ENCODE measurements at regions not wholly inside any gene's neighbourhood (a gene's known extent, or its start where the extent isn't known, plus 50 kb on each side); places are given as distances from the start of the nearest gene placed in this dataset.

DNA sequence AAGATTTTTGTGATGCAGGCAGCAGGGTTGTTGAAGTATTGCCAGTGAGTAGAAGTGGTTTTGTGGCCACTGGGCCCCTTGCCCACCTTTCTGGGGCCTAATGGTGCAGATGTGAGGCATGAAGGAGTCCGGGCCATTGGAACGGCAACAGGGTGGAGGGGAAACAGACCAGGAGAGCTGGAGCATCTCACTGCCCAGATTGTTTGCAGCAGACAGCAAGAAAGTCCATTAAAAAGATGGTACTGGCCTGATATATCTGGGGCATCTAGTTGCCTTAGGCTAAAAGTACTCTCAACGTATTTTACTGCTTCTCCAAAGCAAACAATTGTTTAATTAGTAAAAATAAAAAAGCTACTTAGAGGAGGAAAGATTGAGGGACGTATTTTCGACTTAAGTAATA lies 298.4 kb downstream of the SATB1 start:
- Histone ChIP-seq H3K9me3 (ENCODE audit: low read depth) (no peaks in the 10 kb centered on the region), H3K27ac (no peak overlapping the region), H2AFZ (no peak overlapping the region), H3K27me3 (replicated peaks; ENCODE audit: insufficient read depth) (no peaks in the 10 kb centered on the region), H3K9ac (no peak overlapping the region), H3K9me2 (ENCODE audit: insufficient read depth) (no peaks in the 10 kb centered on the region), H3K4me2 (ENCODE audit: unreplicated experiment) (no peak overlapping the region), H3F3A (ENCODE audit: insufficient read depth) (0 out of 2 replicates have a peak, but pooled peaks cover 11% of the 10 kb centered on the region), H3K79me2 (ENCODE audit: insufficient read depth) (no peaks in the 10 kb centered on the region), H3K4me1 (ENCODE audit: insufficient read depth) (peaks cover 11% of the 10 kb centered on the region), H4K20me1 (ENCODE audit: insufficient read depth) (no peaks in the 10 kb centered on the region), H3K36me3 (ENCODE audit: low read depth) (no peaks in the 10 kb centered on the region), H3K4me3 (no peak overlapping the region)
- TF ChIP-seq EZH2 (IDR thresholded peaks at IDR 0.05; ENCODE audit: insufficient read depth, poor library complexity, severe bottlenecking) = no peak
- in situ Hi-C loops (cut with MboI) = no loop called here
- no peak for DNase-seq
- 86 to 89% methylated on average over 5 of the region's 5 CpGs for WGBS, 2 experiments (ENCODE audit: low coverage in 1 of 2, low lambda C conversion rate in 2 of 2, missing lambda C conversion rate in 2 of 2)

DNA sequence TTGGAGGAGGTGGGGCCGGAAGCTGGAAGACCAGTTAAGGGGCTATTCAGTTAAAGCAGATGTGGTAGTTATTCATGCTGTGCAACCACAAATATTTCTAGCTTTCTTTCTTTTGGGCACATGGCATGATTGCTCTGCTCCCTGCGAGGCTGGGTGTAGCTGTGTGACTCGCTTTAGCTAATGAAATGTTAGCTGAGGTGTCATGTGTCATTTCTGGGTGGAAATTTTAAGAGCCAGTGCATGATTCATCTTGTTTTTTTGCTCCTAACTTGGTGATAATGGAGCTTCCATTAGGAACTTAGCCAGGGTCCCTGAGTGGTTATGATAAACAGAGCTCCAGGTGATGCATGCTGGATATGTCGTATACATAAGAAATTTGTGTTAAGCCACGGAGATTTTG lies 300.6 kb downstream of the SATB1 start:
- in situ Hi-C loops (cut with MboI) = no loop called here
- TF ChIP-seq EZH2phosphoT487 (IDR thresholded peaks at IDR 0.05; ENCODE audit: insufficient read depth, low read depth) = no peak
- no peak for TF ChIP-seq EZH2 (IDR thresholded peaks at IDR 0.05; ENCODE audit: insufficient read depth, poor library complexity, severe bottlenecking)

DNA sequence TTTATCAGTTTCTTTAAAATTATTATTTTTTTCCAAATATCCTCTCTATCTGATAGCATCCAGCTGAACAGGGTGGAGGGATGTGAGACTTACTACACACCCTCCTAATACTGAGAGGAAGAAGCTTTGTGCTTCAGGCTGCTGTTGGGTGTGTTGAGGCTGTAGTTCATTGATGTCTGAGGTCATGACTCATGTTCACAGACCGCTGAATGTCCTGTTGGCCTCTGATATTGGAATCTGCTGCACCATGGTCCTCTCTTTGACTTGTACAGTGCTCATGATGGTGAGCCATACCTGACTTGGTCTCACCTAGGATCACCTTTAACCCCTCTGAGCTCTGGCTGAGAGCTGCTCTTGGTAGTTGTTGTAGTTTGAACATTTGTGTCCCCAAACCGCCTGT lies 302.9 kb downstream of the SATB1 start:
- H3K9me2 ChIP-seq (ENCODE audit: insufficient read depth) = no peaks in the 10 kb centered on the region
- TF ChIP-seq EZH2 (IDR thresholded peaks at IDR 0.05; ENCODE audit: insufficient read depth, poor library complexity, severe bottlenecking) (no peak), EZH2phosphoT487 (IDR thresholded peaks at IDR 0.05; ENCODE audit: insufficient read depth, low read depth) (no peak)
- H3K9ac ChIP-seq = no peak overlapping the region
- H3K36me3 ChIP-seq (ENCODE audit: low read depth) = no peaks in the 10 kb centered on the region
- peak; percentile 6 for DNase-seq
- no peaks in the 10 kb centered on the region for H3K79me2 ChIP-seq (ENCODE audit: insufficient read depth)
- H3K4me1 ChIP-seq (ENCODE audit: insufficient read depth) = peaks cover 24% of the 10 kb centered on the region
- no peak overlapping the region for H3K27ac ChIP-seq
- H3K27me3 ChIP-seq (replicated peaks; ENCODE audit: insufficient read depth) = no peaks in the 10 kb centered on the region
- in situ Hi-C loops (cut with MboI) = no loop called here
- H3F3A ChIP-seq (ENCODE audit: insufficient read depth) = peaks cover 21% of the 10 kb centered on the region
- 81 to 97% methylated on average over 2 of the region's 2 CpGs for WGBS, 2 experiments (ENCODE audit: low coverage in 1 of 2, low lambda C conversion rate in 2 of 2, missing lambda C conversion rate in 2 of 2)
- H3K4me3 ChIP-seq = no peak overlapping the region
- no peak overlapping the region for H3K4me2 ChIP-seq (ENCODE audit: unreplicated experiment)
- H2AFZ ChIP-seq = no peak overlapping the region
- H3K9me3 ChIP-seq (ENCODE audit: low read depth) = no peaks in the 10 kb centered on the region
- H4K20me1 ChIP-seq (ENCODE audit: insufficient read depth) = no peaks in the 10 kb centered on the region

More for the DNA sequence above, 300.6 kb downstream of the SATB1 start:
- H3K9ac ChIP-seq = no peak overlapping the region
- peaks cover 21% of the 10 kb centered on the region for H3K4me1 ChIP-seq (ENCODE audit: insufficient read depth)
- WGBS, 2 experiments (ENCODE audit: low coverage in 1 of 2, low lambda C conversion rate in 2 of 2, missing lambda C conversion rate in 2 of 2) = 48 to 51% methylated on average over 5 of the region's 5 CpGs
- no peaks in the 10 kb centered on the region for H3K27me3 ChIP-seq (replicated peaks; ENCODE audit: insufficient read depth)
- no peaks in the 10 kb centered on the region for H3K9me2 ChIP-seq (ENCODE audit: insufficient read depth)
- H3K4me3 ChIP-seq = no peak overlapping the region
- no peaks in the 10 kb centered on the region for H3K36me3 ChIP-seq (ENCODE audit: low read depth)
- H4K20me1 ChIP-seq (ENCODE audit: insufficient read depth) = no peaks in the 10 kb centered on the region
- H2AFZ ChIP-seq = no peak overlapping the region
- H3K27ac ChIP-seq = 0 out of 2 replicates have a peak overlapping the region, but pooled peaks have one; percentile 6
- no peaks in the 10 kb centered on the region for H3K9me3 ChIP-seq (ENCODE audit: low read depth)
- no peaks in the 10 kb centered on the region for H3K79me2 ChIP-seq (ENCODE audit: insufficient read depth)
- peak overlapping the region; percentile 24 for H3K4me2 ChIP-seq (ENCODE audit: unreplicated experiment)
- peaks cover 18% of the 10 kb centered on the region for H3F3A ChIP-seq (ENCODE audit: insufficient read depth)
- DNase-seq = peak; percentile 82

DNA sequence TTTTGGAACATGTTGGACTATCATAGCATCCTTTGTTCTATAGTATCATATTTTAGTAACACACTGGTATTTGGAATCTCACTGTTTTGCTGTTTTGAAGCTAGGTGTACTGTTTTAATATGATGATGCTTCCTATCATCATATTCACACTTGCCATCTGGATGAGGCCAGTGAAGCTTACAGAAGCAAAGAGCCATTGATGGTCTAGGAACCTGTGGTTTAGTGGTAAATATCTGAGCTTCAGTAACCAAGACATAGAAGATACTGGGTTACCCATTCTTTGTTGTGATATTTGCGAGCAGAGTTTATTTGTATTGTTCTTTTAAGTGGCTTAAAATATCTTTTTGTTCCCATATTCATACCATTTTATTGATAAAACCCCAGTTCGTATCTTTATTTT lies 304.1 kb downstream of the SATB1 start:
- no peaks in the 10 kb centered on the region for H3K9me3 ChIP-seq (ENCODE audit: low read depth)
- H3K9ac ChIP-seq = no peak overlapping the region
- no peaks in the 10 kb centered on the region for H3K79me2 ChIP-seq (ENCODE audit: insufficient read depth)
- no peak overlapping the region for H3K4me3 ChIP-seq
- no peak overlapping the region for H2AFZ ChIP-seq
- 94 to 97% methylated on average over 2 of the region's 2 CpGs for WGBS, 2 experiments (ENCODE audit: low coverage in 1 of 2, low lambda C conversion rate in 2 of 2, missing lambda C conversion rate in 2 of 2)
- H3K4me1 ChIP-seq (ENCODE audit: insufficient read depth) = peaks cover 24% of the 10 kb centered on the region
- H4K20me1 ChIP-seq (ENCODE audit: insufficient read depth) = no peaks in the 10 kb centered on the region
- DNase-seq = no peak
- no peak for TF ChIP-seq EZH2phosphoT487 (IDR thresholded peaks at IDR 0.05; ENCODE audit: insufficient read depth, low read depth)
- no peak for TF ChIP-seq EZH2 (IDR thresholded peaks at IDR 0.05; ENCODE audit: insufficient read depth, poor library complexity, severe bottlenecking)
- no peak overlapping the region for H3K27ac ChIP-seq
- H3K9me2 ChIP-seq (ENCODE audit: insufficient read depth) = no peaks in the 10 kb centered on the region
- H3F3A ChIP-seq (ENCODE audit: insufficient read depth) = peaks cover 21% of the 10 kb centered on the region
- no peaks in the 10 kb centered on the region for H3K36me3 ChIP-seq (ENCODE audit: low read depth)
- no peaks in the 10 kb centered on the region for H3K27me3 ChIP-seq (replicated peaks; ENCODE audit: insufficient read depth)
- no peak overlapping the region for H3K4me2 ChIP-seq (ENCODE audit: unreplicated experiment)
- in situ Hi-C loops (cut with MboI) = no loop called here

DNA sequence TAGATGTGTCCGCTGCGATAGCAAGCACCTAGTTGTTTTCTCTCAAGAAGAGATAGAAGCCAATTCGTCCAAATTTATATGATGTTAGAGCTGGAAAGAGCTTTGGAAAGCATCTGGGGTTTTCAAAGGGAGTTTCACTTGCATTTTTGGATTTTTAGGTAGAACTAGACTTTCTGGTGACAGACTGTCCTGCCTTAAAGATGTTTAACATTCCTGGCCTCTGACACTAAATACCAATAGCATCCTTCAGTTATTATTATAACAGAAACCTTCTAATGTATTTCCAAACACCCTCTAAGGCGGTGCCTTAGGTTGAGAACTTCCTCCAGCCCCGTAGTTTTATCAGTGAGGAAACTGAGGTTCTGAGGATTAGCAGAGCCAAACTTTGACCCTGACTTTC lies 305.3 kb downstream of the SATB1 start:
- H3K9me2 ChIP-seq (ENCODE audit: insufficient read depth) = no peaks in the 10 kb centered on the region
- WGBS, 2 experiments (ENCODE audit: low coverage in 1 of 2, low lambda C conversion rate in 2 of 2, missing lambda C conversion rate in 2 of 2) = 74 to 84% methylated on average over 5 of the region's 5 CpGs
- peaks cover 22% of the 10 kb centered on the region for H3K4me1 ChIP-seq (ENCODE audit: insufficient read depth)
- H3K36me3 ChIP-seq (ENCODE audit: low read depth) = no peaks in the 10 kb centered on the region
- TF ChIP-seq EZH2 (IDR thresholded peaks at IDR 0.05; ENCODE audit: insufficient read depth, poor library complexity, severe bottlenecking) = no peak
- TF ChIP-seq EZH2phosphoT487 (IDR thresholded peaks at IDR 0.05; ENCODE audit: insufficient read depth, low read depth) = no peak
- peak overlapping the region; percentile 51 for H2AFZ ChIP-seq
- H3K9me3 ChIP-seq (ENCODE audit: low read depth) = no peaks in the 10 kb centered on the region
- H3K4me3 ChIP-seq = no peak overlapping the region
- no peaks in the 10 kb centered on the region for H3K79me2 ChIP-seq (ENCODE audit: insufficient read depth)
- in situ Hi-C loops (cut with MboI) = no loop called here
- H3K27me3 ChIP-seq (replicated peaks; ENCODE audit: insufficient read depth) = no peaks in the 10 kb centered on the region
- peak; percentile 25 for DNase-seq
- no peak overlapping the region for H3K27ac ChIP-seq
- H3K4me2 ChIP-seq (ENCODE audit: unreplicated experiment) = peak overlapping the region; percentile 24
- H4K20me1 ChIP-seq (ENCODE audit: insufficient read depth) = no peaks in the 10 kb centered on the region
- peaks cover 19% of the 10 kb centered on the region for H3F3A ChIP-seq (ENCODE audit: insufficient read depth)
- H3K9ac ChIP-seq = no peak overlapping the region
